DND-41 (cell line): ENCODE measurements at regions not wholly inside any gene's neighbourhood (a gene's known extent, or its start where the extent isn't known, plus 50 kb on each side); places are given as distances from the start of the nearest gene placed in this dataset.

Experiments used
- EZH2 ChIP-seq: IDR thresholded peaks from 3 replicates; pipeline ENCODE4 v1.6.1; 2012; ENCODE audit warnings: borderline replicate concordance, low read depth, mild to moderate bottlenecking, moderate library complexity, low read length, inconsistent platforms; ENCODE audit not compliant: severe bottlenecking
- TF ChIP-seq, protein P1 (sequence below): IDR thresholded peaks from 2 replicates; pipeline ENCODE4 v1.5.1; 2012; ENCODE audit warnings: borderline replicate concordance, low read length, moderate library complexity, mild to moderate bottlenecking; ENCODE audit not compliant: poor library complexity, severe bottlenecking; ENCODE audit errors: extremely low read depth

GRCh38 chr1:232147215-232147614 is 482.7 kb downstream of the SIPA1L2 start:
- TF ChIP-seq, protein P1, sequence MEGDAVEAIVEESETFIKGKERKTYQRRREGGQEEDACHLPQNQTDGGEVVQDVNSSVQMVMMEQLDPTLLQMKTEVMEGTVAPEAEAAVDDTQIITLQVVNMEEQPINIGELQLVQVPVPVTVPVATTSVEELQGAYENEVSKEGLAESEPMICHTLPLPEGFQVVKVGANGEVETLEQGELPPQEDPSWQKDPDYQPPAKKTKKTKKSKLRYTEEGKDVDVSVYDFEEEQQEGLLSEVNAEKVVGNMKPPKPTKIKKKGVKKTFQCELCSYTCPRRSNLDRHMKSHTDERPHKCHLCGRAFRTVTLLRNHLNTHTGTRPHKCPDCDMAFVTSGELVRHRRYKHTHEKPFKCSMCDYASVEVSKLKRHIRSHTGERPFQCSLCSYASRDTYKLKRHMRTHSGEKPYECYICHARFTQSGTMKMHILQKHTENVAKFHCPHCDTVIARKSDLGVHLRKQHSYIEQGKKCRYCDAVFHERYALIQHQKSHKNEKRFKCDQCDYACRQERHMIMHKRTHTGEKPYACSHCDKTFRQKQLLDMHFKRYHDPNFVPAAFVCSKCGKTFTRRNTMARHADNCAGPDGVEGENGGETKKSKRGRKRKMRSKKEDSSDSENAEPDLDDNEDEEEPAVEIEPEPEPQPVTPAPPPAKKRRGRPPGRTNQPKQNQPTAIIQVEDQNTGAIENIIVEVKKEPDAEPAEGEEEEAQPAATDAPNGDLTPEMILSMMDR: no peak
- no peak for TF ChIP-seq EZH2
